A673 (cell line): ENCODE measurements at regions not wholly inside any gene's neighbourhood (a gene's known extent, or its start where the extent isn't known, plus 50 kb on each side); places are given as distances from the start of the nearest gene placed in this dataset.

Experiments used
- EZH2 ChIP-seq: fragments of 200-600 bp; sonication (generic); IDR thresholded peaks from 2 replicates; pipeline ENCODE4 v1.6.1; 2017; ENCODE audit warnings: borderline replicate concordance, low read depth, mild to moderate bottlenecking, mixed read lengths, antibody characterized with exemption, low read length; ENCODE audit not compliant: poor library complexity, severe bottlenecking
- TF ChIP-seq, protein P1 (sequence below): fragments of 300-800, 200-600 bp; sonication (generic); conservative IDR thresholded peaks from 2 replicates; pipeline ENCODE4 v1.5.1; 2017; ENCODE audit warnings: low read depth, mild to moderate bottlenecking, antibody characterized with exemption, low read length, moderate library complexity, mixed read lengths

DNA sequence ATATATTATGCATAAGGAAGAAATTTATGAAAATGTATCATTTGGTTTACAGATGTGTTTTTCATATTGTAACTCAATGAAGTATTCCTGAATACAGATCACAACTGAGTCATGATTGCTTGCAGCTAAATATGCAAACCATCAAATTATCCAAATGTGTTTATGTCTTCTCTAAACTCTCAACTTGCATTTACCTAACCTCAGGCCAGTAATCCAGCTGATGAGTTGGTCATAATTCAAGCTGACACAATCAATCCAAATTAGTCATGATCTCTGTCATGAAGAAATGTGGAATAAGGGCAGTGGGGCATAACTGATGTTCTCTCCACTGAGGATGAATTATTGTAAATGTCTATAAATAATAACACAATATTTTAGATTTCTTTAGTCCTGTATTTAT lies 104.8 kb upstream of the CNTN1 start:
- TF ChIP-seq, protein P1, sequence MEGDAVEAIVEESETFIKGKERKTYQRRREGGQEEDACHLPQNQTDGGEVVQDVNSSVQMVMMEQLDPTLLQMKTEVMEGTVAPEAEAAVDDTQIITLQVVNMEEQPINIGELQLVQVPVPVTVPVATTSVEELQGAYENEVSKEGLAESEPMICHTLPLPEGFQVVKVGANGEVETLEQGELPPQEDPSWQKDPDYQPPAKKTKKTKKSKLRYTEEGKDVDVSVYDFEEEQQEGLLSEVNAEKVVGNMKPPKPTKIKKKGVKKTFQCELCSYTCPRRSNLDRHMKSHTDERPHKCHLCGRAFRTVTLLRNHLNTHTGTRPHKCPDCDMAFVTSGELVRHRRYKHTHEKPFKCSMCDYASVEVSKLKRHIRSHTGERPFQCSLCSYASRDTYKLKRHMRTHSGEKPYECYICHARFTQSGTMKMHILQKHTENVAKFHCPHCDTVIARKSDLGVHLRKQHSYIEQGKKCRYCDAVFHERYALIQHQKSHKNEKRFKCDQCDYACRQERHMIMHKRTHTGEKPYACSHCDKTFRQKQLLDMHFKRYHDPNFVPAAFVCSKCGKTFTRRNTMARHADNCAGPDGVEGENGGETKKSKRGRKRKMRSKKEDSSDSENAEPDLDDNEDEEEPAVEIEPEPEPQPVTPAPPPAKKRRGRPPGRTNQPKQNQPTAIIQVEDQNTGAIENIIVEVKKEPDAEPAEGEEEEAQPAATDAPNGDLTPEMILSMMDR = no peak
- no peak for TF ChIP-seq EZH2
